ENCODE measurements at regions not wholly inside any gene's neighbourhood (a gene's known extent, or its start where the extent isn't known, plus 50 kb on each side); places are given as distances from the start of the nearest gene placed in this dataset.

DNA sequence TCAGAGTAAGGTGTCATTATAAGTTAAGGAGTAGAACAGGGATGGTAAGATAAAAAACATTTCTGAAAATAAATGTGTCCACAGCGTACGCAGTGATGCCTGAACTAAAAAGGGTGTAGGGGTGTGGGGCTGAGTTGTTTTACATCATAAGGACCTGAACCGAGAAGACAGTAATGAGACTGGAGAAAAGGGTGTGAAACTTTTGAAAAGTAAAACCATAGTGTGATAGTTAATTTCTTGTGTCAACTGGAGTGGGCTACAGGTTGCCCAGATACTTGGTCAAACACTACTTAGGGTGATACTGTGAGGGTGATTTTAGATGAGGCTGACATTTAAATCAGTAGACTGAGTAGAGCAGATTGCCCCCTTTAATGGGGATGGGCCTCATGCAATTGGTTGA lies 169.0 kb upstream of the PRPS1L1 start:
- TF ChIP-seq, protein P1, sequence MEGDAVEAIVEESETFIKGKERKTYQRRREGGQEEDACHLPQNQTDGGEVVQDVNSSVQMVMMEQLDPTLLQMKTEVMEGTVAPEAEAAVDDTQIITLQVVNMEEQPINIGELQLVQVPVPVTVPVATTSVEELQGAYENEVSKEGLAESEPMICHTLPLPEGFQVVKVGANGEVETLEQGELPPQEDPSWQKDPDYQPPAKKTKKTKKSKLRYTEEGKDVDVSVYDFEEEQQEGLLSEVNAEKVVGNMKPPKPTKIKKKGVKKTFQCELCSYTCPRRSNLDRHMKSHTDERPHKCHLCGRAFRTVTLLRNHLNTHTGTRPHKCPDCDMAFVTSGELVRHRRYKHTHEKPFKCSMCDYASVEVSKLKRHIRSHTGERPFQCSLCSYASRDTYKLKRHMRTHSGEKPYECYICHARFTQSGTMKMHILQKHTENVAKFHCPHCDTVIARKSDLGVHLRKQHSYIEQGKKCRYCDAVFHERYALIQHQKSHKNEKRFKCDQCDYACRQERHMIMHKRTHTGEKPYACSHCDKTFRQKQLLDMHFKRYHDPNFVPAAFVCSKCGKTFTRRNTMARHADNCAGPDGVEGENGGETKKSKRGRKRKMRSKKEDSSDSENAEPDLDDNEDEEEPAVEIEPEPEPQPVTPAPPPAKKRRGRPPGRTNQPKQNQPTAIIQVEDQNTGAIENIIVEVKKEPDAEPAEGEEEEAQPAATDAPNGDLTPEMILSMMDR (IDR thresholded peaks at IDR 0.05) = no peak
- TF ChIP-seq ZFX (IDR thresholded peaks at IDR 0.05; ENCODE audit: borderline replicate concordance) = no peak

Data from 22Rv1 (cell line).